GM13977 (cell line): ENCODE measurements at regions not wholly inside any gene's neighbourhood (a gene's known extent, or its start where the extent isn't known, plus 50 kb on each side); places are given as distances from the start of the nearest gene placed in this dataset.

Source experiments
- DNase-seq: peaks from one replicate; pipeline ENCODE4 v3.0.0; 2012; ENCODE audit warnings: low spot score
- in situ Hi-C: fragments of 300-500 bp; cut with MboI; formaldehyde crosslinking; loops from one replicate; pipeline ENCODE4 v1.12.0; 2022; ENCODE audit warnings: low sequenced_read_pairs, low pct_unique_long_range_greater_than_20kb, mixed read lengths, inconsistent platforms; ENCODE audit not compliant: unreplicated experiment
- TF ChIP-seq, protein P1 (sequence below): IDR thresholded peaks from 2 replicates; pipeline ENCODE4 v1.5.1; 2012; ENCODE audit warnings: mild to moderate bottlenecking, control low read depth; ENCODE audit not compliant: insufficient read depth; ENCODE audit errors: extremely low read depth, missing control alignments

DNA sequence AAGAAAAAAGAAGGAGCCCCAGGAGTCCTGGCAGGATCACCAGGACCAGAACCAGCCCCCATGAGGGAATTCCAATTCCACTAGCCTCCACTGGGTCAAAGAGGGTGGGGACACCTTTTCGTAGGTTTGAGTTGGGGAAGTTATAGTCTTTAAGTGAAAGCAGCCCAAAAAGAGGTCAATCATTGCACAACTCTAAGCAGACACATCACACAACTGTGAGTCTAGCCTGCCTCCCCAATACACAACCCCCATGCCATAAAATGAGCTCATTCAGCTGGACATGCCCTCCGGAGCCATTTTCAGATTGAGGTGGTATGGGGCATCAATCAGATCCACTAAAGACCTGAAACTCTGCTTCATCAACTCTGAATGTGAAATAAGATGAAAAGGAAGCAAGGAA lies 179.9 kb downstream of the NPHP4 start:
- in situ Hi-C loops = no loop called here
- no peak for DNase-seq

DNA sequence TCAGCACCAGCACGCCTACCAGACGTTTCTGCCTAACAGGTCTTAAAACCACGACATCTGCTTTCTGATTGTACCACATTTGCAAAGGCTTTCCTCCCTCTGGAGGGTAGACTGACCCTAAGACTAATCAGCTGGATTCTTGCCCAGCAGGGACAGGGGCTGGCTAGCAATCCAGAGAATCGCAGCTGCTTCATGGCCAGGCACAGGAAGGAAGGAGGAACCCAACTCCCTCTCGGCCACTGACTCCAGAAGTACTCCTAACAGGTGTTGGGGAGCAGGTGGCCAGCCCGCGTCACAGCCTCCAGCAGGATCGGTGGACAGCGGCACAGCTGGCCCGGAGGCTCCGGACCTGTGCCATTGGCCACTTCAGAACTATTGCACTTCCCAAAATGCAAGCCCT lies 180.8 kb downstream of the NPHP4 start:
- TF ChIP-seq, protein P1, sequence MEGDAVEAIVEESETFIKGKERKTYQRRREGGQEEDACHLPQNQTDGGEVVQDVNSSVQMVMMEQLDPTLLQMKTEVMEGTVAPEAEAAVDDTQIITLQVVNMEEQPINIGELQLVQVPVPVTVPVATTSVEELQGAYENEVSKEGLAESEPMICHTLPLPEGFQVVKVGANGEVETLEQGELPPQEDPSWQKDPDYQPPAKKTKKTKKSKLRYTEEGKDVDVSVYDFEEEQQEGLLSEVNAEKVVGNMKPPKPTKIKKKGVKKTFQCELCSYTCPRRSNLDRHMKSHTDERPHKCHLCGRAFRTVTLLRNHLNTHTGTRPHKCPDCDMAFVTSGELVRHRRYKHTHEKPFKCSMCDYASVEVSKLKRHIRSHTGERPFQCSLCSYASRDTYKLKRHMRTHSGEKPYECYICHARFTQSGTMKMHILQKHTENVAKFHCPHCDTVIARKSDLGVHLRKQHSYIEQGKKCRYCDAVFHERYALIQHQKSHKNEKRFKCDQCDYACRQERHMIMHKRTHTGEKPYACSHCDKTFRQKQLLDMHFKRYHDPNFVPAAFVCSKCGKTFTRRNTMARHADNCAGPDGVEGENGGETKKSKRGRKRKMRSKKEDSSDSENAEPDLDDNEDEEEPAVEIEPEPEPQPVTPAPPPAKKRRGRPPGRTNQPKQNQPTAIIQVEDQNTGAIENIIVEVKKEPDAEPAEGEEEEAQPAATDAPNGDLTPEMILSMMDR = no peak
- DNase-seq = no peak
- in situ Hi-C loops = no loop called here

More for the DNA sequence above, 179.9 kb downstream of the NPHP4 start:
- TF ChIP-seq, protein P1 = no peak

DNA sequence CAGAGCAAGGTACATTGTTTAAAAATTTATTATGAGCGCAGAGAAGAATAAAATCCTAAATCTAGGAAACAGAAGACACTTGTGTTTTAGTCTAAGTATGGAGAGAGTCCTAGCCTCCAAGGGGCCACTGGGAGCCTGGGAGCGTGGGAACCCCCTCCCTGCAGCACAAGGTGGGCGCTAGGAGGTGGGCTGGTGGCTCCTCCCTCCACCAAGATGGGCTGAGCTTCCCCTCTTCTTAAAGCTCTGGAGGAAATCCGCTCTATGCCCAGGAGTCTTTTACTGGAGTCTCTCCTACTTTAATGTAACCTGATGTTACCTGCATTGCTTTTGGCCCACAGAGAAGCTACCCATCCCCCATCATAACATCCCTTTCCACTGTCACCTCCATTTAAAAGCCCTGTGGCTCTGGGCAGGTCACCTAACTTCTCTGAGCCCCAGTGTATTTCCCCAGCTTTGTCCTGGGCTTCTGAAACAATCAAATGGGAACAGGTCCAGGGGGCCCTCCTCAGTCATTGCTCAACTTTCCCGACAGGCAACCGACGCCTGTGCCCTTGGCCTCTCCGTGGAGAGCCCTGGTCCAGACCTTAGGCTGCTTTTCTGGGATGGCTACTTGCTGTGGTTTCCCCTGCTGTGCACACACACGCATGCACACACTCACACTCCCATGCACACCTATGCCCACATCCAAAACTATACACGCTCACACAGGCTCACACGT lies 181.5 kb downstream of the NPHP4 start:
- TF ChIP-seq, protein P1 = no peak
- in situ Hi-C loops = no loop called here
- DNase-seq = no peak

DNA sequence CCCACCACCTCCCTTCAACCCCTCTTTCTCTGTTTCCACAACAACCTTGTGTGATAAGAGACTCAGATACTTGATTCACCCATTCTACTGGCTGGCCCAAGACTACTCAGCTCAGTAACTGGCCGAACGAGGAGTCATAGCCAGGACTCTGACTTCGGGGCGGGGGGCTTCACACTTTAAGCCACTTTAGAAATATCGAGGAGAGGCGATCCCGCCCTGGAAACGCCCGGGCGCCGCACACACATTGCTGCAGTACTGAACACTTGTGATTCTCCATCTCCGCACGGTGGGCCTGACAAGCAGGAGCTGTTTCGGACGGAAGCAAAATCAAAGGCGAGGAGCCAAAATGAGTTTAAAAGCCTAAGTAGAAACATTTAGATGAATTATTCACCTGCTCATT lies 182.1 kb downstream of the NPHP4 start:
- DNase-seq = no peak
- TF ChIP-seq, protein P1 = no peak
- in situ Hi-C loops = no loop called here

DNA sequence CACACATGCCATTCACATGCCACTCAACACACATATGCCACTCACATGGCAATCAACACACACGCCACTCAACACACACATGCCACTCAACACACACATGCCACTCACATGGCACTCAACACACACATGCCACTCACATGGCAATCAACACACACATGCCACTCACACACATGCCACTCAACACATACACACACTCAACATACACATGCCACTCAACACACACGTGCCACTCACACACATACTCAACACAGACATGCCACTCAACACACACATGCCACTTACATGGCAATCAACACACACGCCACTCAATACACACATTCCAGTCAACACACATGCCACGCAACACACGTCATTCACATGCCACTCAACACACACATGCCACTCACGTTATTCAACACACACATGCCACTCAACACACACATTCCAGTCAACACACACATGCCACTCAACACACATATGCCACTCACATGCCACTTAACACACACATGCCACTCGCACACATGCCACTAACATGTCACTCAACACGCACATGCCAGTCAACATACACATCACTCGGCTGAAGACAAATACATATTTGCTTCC lies 182.9 kb downstream of the NPHP4 start:
- in situ Hi-C loops = no loop called here
- TF ChIP-seq, protein P1 = no peak
- no peak for DNase-seq

DNA sequence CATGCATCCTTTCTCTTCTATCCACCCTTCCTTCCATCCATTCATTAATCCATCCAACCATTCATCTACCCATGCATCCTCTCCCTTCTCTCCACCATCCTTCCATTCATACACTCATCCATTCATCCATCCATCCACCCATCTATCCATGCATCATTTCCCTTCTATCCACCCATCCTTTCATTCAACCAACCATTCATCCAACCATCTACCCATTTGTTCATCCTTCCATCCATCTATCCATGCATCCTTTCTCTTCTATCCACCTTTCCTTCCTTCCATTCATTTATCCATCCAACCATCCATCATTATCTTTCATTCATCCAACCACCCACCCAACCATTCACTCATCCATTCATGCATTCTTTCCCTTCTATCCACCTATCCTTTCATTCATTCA lies 188.4 kb downstream of the NPHP4 start:
- in situ Hi-C loops = no loop called here
- no peak for DNase-seq
- TF ChIP-seq, protein P1 = no peak
